DOHH2 (cell line): ENCODE measurements at regions not wholly inside any gene's neighbourhood (a gene's known extent, or its start where the extent isn't known, plus 50 kb on each side); places are given as distances from the start of the nearest gene placed in this dataset.

ENCODE experiments used
- CTCF ChIP-seq: fragments of 200-600 bp; sonication (generic); IDR thresholded peaks from one replicate; pipeline ENCODE4 v1.5.1; 2014; ENCODE audit warnings: antibody characterized with exemption, mild to moderate bottlenecking, low read depth, low read length; ENCODE audit not compliant: poor library complexity, severe bottlenecking
- EZH2phosphoT487 ChIP-seq: fragments of 200-600 bp; sonication (generic); IDR thresholded peaks from 2 replicates; pipeline ENCODE4 v1.6.1; 2017; ENCODE audit warnings: borderline replicate concordance, mild to moderate bottlenecking, antibody characterized with exemption, low read length, moderate library complexity, mixed read lengths

- TF ChIP-seq CTCF (no peak), EZH2phosphoT487 (no peak)
Measured at GRCh38 chr7:42478717-42479116, 241.7 kb upstream of the GLI3 start.
